NCI-H2081 treated with DMSO at 0.1 percent for 48 hours (cell line): ENCODE measurements at regions not wholly inside any gene's neighbourhood (a gene's known extent, or its start where the extent isn't known, plus 50 kb on each side); places are given as distances from the start of the nearest gene placed in this dataset.

ENCODE experiments used
- DNase-seq: peaks from one replicate; lab custom pipeline; 2025; lab: John Stamatoyannopoulos, UW

DNA sequence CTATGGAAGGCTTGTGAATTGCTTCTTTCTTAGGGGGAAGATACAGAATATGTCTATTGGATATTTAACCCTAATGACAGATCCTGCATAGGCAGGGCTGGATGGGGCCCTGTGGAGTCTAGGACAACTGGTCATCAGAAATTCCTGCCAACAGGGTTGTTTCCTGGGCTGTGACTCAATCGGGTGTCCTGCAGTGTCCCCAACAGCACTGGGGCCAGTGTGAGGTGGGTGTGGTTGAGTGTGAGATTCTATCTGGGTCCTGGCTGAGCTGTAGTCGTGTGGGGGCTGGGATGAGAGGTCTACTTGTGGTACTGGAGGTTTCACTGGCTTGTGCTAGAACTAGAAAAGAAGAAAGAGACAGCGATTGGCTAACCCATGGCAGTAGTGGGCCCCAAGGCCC, 87.3 kb upstream of the WDR1 start:
- no peak for DNase-seq

DNA sequence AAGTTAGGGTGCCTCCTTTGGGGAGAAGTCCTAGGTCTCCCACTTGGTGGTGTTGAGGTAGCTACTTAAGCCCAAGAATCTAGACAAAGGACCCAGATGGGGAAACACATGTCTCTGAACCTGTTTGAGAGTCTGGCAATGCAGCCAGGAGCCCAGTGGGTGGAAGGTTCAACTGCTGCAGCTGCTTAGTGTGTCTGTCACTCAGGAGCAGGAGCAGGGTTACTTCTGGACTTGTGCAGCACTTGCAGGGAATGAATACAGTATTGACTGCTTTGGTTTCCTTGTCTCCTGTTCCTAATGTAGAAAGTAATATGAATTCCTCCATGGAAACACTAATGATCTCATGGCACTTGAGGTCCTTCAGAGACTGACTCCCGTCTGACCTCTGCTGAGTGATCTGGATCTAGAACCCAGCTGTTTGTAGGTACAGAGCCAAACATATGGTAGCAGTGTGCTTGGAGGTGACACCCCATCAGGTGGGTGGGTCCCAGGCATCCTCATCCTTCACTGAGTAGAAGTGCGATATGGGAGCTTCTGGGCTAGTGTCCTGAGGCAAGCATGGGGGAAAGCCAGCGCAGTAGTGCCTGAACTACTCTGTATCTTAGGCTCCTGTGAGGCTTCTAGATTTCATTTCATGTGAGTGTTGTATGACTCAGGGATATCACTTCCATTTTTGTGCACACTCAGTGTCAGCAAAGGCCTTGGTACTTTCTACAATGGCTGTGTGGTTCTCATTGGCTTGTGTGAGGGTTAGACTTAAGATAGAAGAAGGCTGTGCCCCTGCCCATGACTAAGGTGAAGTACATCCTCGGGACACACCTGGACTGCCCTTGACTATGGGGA, 85.0 kb upstream of the WDR1 start:
- no peak for DNase-seq

DNA sequence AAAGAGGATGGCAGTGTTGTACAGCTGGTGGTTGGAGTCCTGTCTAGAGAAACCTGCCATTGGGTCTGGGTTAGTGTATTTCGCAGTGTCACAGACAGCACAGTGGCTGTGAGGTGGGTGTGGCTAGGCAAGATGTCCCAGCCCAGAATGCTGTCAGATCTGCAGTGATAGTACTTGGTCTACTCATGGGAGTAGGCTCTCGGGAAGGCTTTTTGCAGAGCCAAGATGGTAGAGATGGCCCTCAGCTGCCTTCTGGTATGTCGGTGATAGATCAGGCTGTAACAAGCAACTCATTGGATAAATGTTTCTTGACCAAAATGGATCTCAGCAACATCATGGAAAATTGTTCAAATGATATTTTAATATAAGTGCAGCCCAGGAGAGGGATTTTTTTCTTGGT, 84.3 kb upstream of the WDR1 start:
- no peak for DNase-seq

DNA sequence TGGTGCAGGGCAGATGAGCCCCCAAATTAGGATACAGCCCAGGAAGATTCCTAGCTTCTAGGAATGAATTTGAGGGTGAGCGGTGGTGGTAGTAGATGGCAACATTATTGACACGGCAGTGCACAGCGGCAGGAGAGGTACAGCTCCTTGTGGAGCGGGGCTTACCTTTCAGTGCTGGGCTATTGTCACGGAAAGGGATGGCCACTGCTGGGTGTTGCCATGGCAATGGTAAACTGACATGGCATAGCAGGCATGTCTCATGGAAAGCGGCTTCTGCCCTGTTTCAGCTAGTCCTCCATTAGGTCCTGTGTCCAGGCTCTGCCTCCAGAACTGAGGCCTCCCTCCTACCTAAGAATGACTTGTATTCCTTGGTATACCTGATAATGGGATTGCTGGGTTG, 81.8 kb upstream of the WDR1 start:
- no peak for DNase-seq

DNA sequence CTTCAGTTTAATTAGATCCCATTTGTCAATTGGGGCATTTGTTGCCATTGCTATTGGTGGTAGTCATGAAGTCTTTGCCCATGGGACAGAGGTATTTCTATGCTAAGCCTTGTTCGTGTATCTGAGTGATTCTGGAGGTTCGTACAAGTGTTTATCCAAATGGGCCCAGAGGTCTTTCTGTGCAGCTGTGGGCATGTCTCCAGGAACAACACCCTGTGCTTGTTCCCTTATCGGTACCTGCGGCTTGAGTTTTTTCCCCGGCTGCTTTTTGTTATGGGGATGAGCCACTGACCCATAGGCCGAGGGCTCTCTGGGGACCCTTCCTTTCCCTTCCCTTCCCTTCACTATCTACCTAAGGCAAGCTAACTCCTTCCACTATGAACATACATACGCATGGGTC, 81.4 kb upstream of the WDR1 start:
- no peak for DNase-seq

DNA sequence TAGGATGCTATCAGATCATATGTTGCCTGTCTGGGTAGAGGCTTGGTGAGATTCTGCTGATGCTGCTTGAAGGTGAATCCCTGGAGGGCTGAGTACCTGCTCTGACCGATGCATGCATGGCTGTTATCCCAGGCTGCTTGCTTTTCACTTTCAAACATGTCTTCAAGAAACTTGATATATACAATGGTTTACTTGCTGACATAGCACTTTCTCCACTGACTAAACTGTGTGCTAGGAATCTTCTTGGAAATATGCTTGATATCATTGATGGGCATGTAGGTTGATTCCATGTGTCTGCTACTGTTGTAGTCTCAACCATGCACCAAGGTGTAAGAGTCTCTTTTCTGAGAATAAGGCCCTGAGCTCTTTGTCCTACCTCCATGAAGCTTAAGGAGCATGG, 79.6 kb upstream of the WDR1 start:
- no peak for DNase-seq

DNA sequence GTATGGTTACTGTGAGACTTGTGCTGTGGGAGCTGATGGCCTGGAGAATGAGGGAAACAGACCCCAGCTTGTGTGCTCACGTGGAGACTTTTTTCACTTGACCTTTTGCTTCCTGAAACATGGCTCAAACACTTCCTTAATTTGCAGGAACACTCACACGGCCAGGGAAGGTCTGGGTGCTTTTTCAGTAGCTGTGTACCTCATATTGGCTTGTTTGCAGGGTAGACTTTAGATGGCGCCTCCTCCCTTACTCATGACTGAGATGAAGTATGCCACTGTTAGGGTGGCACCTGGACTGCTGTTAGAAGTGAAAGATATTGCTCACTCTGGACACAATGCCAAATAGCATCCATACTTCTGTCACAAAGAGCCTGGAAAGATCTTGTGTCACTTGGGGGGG, 75.7 kb upstream of the WDR1 start:
- no peak for DNase-seq

DNA sequence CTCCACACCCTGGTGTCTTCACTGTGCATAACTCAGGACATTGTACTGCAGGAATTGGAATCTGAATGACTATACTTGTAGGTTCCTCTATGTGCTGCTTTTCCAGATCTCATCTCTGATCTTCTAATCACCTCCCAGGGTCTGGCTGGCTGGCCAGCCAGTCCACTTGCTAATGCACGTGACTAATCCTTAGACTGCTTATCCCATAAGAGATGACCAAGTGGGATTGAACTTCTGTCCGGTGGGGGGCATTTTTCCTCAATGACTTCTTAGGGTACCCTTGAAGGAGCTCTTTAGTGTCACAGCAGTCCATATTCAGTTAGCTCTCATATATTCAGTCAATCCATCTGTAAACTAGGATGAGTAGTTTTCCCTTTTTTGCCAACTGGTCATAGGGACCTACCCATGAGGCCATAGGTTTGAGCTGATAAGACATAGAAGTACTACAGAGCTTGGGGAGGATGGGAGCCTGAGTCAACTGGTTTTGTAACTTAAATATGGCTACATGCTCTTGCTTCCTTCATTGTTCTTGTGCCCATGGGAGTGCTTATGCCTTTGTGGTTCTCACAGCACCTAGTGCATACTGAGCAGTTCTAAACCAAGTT, 71.9 kb upstream of the WDR1 start:
- DNase-seq: no peak

DNA sequence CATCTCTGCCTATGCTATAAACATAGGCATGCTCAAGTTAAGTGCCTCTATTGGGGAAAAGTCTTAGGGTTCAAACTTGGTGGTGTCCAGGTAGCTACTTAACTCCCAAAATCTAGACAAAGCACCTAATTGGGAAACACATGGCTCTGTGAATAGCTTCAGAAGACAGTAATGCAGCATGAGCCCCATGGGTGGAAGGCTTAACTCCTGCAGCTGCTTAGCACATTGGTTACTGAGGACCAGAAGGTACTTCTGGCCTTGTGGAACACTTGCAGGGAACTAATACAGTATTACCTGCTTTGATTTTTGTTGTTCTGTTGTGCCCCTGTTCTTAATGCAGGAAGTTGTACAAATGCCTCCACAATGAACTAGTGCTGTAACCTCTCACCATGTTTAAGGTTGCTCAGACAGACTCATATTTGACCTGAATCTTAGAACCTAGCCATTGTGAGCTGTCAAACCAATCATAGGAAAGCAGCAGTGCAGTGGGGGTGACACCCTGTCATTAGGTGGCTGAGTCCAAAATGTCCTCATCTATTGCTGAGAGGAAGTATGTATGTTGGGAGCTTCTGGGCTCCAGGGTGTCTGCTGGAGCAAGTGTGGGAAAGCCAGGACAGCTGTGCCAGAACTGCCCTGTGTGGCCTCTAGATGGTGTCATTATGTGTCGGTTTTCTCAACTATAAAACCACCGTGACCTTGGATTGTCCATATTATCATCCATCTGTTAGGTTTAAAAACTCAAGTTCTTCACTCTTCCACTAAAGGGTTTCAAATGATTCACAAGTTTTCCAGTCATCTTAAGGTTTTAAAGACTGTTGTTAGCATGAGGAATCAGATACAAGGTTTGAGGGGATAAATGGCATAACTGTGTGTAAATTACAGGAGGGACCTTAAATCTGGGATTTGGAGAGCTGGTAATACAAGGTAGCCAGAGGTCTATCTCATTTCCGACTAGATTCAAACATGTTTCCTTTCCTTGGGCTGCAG, 69.9 kb upstream of the WDR1 start:
- no peak for DNase-seq

DNA sequence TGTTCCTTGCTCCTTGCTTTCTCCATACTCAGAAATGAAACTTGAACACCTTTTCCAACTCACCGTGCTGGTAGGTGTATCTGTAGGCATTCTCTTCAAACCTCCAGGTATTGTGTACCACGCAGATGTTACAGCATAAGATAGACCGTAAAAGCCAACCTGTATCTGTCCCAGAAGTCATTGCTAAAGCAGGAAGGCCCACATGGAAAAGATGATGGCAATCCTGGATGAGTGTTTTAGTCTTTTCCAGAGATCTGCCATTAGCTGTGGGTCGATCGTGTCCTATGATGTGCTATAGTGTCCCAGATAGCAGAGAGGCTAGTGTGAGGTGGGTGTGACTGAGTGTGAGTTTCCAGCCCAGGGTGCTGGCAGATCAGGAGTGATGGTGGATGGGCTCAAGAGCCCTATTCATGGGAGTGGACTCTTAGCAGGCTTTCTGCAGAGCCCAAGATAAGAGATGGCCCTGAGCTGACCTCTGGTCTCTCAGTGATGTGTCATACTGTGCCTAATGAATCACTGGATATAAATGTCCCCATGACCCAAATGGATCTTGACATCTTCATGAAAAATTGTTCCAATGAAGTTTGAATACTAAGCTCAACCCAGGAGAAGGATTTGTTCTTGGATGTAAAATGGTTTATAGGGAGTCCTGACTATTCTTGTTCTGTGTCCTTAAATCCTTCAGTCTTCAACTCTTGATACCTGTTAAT, 69.1 kb upstream of the WDR1 start:
- no peak for DNase-seq

DNA sequence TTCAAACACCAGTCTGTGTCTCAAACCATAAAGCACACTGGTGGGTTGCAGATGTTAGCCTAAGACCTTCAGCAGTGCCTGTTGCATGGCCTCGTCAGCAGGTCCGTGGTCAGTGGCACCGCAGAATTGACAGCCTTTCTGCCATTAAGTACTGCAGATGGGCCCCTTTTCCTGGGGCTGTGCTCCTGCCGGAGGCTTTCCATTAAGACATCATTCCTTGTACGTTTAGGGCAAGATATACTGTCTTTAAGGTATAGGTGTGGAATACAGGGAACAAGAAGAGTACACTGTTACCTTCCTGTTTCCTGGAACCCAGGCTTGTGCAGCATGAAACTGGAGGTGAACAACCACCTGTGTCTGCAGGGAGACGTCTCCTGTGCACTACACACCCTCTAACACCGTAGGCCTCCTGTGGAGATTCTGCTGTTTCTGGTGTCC, 67.9 kb upstream of the WDR1 start:
- DNase-seq: no peak

DNA sequence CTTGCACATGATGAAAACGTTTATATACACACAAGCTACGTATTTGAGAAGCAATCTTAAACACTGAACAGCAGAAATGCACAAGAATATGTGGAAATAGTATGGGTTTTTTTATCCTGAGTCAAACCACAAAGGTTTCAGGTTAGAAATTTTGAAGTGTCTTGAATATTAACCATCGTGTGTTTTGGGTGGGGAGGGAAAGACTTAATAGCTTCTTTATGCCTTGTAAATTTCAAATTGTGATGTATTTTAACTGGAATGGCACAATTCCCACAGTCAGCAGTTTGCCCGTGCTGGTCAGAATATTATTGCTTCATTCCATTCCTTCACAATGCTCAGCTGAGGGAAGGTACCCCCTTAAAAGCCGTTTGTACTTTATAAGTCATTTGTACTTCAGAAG, 67.4 kb upstream of the WDR1 start:
- DNase-seq: no peak

DNA sequence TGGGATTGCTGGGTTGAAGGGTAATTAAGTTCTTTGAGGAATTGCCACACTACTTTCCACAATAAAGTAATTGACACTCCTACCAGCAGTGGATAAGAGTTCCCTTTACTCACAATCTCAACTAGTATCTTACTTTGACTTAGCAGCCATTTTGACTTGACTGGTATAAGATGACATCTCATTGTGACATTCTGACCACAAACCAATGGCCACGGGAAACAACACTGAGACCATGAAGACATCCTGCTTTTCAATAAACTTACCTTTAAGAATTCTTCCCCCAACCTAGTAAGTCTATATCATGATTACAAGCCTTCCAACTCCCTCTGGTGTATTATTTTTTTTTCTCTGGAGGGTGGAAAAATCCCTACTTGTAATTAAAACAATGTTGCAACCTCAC, 66.9 kb upstream of the WDR1 start:
- DNase-seq: no peak

DNA sequence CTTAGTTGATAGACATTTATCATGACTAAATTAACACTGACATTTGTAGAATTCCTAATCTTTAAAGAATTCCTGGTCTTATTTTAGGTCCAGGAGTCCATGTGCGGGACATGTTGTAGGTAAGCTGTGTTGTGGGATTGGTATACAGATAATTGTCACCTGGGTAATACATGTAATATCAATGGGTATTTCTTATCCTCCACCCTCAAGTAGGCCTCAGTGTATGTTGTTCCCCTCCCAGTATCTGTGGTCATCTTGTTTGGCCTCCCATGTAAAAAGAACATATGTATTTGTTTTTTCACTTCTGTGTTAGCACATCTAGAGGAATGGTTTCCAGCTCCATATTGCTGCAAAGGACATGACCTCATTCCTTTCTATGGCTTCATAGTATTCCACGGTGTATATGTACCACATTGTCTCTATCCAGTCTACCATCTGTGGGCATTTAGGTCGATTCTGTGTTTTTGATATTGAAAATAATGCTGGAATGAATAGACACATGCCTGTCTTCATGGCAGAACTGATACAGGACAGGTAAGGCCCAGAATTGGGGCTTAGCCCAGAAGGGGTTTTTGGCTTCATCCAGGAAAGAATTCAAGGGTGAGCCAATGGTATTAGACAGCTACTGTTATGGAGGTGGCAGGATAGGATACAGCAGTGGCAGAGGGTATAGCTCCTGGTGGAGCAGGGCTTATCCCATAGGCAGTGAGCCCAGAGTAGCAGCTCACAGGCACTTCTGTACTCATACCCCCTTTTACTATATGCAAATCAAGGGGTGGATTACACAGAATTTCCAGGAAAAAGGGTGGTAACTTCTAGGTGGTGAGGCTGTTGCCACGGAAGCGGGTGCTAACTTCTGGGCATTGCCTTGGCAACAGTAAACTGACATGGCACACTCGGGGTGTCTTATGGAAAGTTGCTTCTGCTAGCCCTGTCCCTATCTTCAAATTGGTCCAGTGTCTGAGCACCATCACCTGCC, 66.1 kb upstream of the WDR1 start:
- no peak for DNase-seq

DNA sequence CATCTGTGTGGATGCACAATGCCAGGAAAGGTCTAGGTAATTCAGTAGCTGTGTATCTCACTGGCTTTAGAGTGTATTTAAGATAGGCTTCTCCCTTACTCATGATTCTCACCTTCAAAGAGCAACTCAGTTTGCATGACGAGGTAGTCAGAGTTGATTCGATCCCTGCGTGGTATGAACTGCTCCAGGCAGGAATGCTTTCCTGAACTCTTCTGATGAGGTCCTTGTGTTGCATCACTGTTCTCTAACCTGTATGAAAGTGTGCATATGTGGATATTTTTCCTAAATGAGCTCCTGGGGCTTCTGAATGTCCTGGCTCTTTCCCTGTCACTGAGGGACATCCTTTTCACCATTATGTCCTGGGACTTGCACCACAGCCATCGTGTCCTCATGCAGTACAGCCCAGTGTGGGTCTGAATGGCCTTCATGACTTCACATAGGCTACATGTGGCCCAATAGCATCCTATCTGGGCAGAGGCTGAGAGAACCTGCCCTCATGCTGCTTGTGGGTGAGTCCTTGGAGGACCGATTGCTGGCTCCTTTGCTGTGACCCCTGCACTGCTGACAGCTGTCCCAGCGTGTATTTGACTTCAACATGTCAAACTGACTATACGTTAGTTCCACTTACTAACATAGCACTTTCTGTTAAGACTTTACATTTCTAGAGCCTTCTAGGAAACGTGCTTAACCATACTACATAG, 65.3 kb upstream of the WDR1 start:
- no peak for DNase-seq

DNA sequence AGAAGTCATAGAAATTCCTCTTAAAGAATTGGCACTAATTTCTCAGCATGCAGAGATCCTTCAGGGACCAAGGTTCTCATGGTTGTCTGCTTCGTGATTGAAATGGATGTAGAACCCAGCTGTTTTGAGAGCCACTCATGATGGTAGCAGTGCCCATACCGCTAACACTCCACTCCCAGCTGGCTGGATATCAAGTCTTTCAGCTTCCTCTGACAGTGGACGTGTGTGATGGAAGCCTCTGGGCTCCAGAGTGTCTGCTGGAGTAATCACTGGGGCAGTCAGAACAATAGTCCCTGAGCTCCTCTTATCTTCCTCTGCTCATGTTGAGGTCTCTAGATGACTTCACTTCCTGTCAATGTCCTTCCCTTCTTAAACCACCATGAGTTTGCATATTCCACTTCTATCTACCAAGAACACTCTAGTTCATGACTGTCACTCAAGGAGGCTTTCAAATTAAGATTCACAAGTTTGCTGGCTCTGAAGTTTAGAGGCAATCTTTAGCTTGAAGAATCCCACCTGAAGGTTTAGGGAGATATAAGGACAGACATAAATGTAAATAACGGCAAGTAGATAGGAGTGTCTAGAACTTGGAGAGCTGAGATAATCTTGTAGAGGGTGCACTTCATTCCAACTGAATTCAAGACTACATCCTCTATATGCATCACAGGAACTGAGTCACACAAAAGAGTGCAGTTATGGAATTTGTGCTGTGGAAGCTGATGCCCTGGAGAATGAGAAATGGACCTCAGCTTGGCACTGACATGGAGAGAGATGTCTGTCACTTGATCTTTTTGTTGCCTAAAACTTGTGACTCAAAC, 64.5 kb upstream of the WDR1 start:
- no peak for DNase-seq

DNA sequence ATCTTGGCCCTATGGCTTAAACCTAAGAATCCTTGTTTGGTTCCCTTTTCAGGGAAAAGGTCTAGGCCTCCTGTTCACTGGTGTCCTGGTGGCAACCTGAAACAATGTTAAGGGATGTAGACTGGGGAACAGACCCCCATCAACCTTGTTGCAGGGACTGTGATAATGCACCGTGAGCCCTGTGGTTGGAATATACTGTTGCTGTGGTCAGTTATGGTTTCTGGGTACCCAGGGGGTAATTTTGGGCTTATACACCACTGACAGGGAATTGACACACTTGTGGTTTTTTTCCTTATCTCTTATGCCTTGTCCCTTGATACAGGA, 64.0 kb upstream of the WDR1 start:
- DNase-seq: no peak

DNA sequence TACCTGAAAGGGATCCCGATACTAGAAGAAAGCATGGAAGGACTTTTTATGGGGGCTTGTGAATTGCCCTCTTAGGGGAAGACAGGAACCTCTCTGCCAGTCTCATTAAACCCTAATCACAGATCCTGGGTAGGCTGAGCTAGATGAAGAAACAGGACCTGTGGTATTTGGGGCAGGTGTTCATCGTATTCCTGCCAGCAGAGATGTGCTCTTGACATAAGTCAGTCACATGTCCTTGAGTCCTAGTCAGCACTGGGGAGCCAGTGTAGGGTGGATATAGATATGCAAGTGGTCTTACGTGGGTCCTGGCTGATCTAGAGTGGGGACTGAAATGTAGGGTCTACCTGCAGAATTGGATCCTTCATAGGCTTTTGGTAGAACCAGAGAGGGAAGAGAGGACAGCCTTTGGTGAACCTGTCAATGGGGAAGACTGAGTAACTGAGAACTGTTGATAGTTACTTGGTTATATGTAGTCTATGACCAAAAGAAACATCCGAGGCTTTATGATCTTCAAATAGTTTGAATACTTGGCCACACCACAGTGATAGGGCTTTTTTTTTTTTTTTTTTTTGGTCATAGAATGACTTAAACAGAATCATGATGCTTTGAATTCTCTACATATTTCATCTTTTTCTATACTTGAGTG, 63.5 kb upstream of the WDR1 start:
- no peak for DNase-seq

DNA sequence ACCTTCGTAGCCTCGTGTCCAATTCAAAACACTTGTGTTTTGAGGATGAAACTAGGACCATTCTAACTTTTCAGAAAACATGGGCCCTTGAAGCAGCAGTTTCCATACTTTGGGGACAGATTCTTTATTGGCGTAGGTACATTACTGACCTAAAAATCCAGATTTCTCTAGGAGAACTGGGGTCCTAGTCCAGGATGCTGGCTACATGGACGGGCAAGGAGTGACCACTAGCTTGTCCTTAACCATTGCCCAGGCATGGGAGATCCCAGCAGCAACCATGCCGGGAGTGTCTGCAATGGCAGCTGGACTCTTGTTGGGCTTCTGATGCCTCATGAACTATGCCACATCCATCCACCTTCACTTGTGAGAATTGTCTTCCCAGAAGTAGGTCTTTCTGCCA, 62.2 kb upstream of the WDR1 start:
- no peak for DNase-seq
